CD14-positive monocyte (primary cell): ENCODE measurements at regions not wholly inside any gene's neighbourhood (a gene's known extent, or its start where the extent isn't known, plus 50 kb on each side); places are given as distances from the start of the nearest gene placed in this dataset.

Experiments used
- DNase-seq, 3 donors: peaks; one replicate each; pipeline ENCODE4 v3.0.0-alpha.2; 2011 to 2022
- H2AFZ ChIP-seq: 2 replicates; pipeline ENCODE4 v1.6.0; 2012; ENCODE audit warnings: mild to moderate bottlenecking, low read depth, low read length, inconsistent platforms; ENCODE audit not compliant: insufficient read depth, poor library complexity, severe bottlenecking
- H3K27ac ChIP-seq, 2 donors: 1 replicate in 1 of 2; 2 replicates in 1 of 2; pipeline ENCODE4 v1.5.1; 2012 to 2013; ENCODE audit warnings: low read length in 2 of 2, control low read depth in 1 of 2, inconsistent platforms in 1 of 2, low read depth in 1 of 2, mild to moderate bottlenecking in 1 of 2
- H3K27me3 ChIP-seq, 2 donors: one replicate each; pipeline versions ENCODE4 v1.6.0 to v1.6.1; 2011 to 2013; ENCODE audit warnings: low read length in 2 of 2; ENCODE audit not compliant: control insufficient read depth in 2 of 2, insufficient read depth in 2 of 2
- H3K36me3 ChIP-seq, 2 donors: replicated peaks in 1 of 2; 1 replicate in 1 of 2; 2 replicates in 1 of 2; pipeline versions ENCODE4 v1.5.1 to v1.6.1; 2012 to 2013; ENCODE audit warnings: low read length in 2 of 2, control low read depth in 1 of 2, inconsistent platforms in 1 of 2, mild to moderate bottlenecking in 1 of 2; ENCODE audit not compliant: insufficient read depth in 2 of 2, control insufficient read depth in 1 of 2
- H3K4me1 ChIP-seq, 2 donors: 1 replicate in 1 of 2; 2 replicates in 1 of 2; pipeline versions ENCODE4 v1.5.1 to v1.6.1; 2012 to 2013; ENCODE audit warnings: low read length in 2 of 2, control low read depth in 1 of 2, inconsistent platforms in 1 of 2, mild to moderate bottlenecking in 1 of 2, moderate library complexity in 1 of 2; ENCODE audit not compliant: insufficient read depth in 2 of 2, control insufficient read depth in 1 of 2
- H3K4me2 ChIP-seq: replicated peaks from 2 replicates; pipeline ENCODE3; 2012; ENCODE audit warnings: low read length, moderate library complexity, mild to moderate bottlenecking; ENCODE audit not compliant: poor library complexity, severe bottlenecking; ENCODE audit errors: extremely low read depth
- H3K4me3 ChIP-seq, 3 experiments: fragments of 200-600 bp in 1 of 3; sonication (generic) in 1 of 3; replicated peaks in 1 of 3; 1 replicate in 2 of 3; 2 replicates in 1 of 3; pipeline ENCODE4 v1.5.1; 2011 to 2013; ENCODE audit warnings: low read length in 3 of 3, mild to moderate bottlenecking in 3 of 3, control low read depth in 2 of 3, low read depth in 2 of 3, inconsistent platforms in 1 of 3, moderate library complexity in 1 of 3
- H3K79me2 ChIP-seq: 2 replicates; pipeline ENCODE4 v1.6.0; 2012; ENCODE audit warnings: mild to moderate bottlenecking, control low read depth, inconsistent platforms, low read length, moderate library complexity; ENCODE audit not compliant: insufficient read depth
- H3K9ac ChIP-seq: 2 replicates; pipeline ENCODE4 v1.6.0; 2017; ENCODE audit warnings: low read length, mild to moderate bottlenecking; ENCODE audit not compliant: insufficient read depth, poor library complexity, severe bottlenecking
- H3K9me3 ChIP-seq, 2 donors: replicated peaks in 1 of 2; 1 replicate in 1 of 2; 2 replicates in 1 of 2; pipeline versions ENCODE4 v1.5.1 to v1.6.1; 2012 to 2013; ENCODE audit warnings: low read length in 2 of 2, control low read depth in 1 of 2; ENCODE audit not compliant: control insufficient read depth in 1 of 2, insufficient read depth in 1 of 2
- H4K20me1 ChIP-seq: 2 replicates; pipeline ENCODE4 v1.6.0; 2012; ENCODE audit warnings: mild to moderate bottlenecking, low read length, control low read depth, moderate library complexity; ENCODE audit not compliant: insufficient read depth
- H3K27ac Mint-ChIP-seq, 7 donors: one replicate each; pipeline ENCODE4 v1.8.0; 2020; ENCODE audit warnings: mild to moderate bottlenecking in 7 of 7, mixed read lengths in 7 of 7, moderate library complexity in 6 of 7, inconsistent platforms in 2 of 7
- H3K27me3 Mint-ChIP-seq, 3 donors: one replicate each; pipeline ENCODE4 v1.8.0; 2021 to 2022; ENCODE audit warnings: low read depth in 3 of 3, mild to moderate bottlenecking in 3 of 3, mixed read lengths in 3 of 3, moderate library complexity in 3 of 3, inconsistent platforms in 1 of 3
- H3K36me3 Mint-ChIP-seq, 2 donors: one replicate each; pipeline ENCODE4 v1.8.0; 2020; ENCODE audit warnings: mixed read lengths in 2 of 2, inconsistent platforms in 1 of 2, mild to moderate bottlenecking in 1 of 2
- H3K4me1 Mint-ChIP-seq: one replicate; pipeline ENCODE4 v1.8.0; 2020; ENCODE audit warnings: mild to moderate bottlenecking, mixed read lengths
- H3K4me3 Mint-ChIP-seq, 2 donors: one replicate each; pipeline ENCODE4 v1.8.0; 2020; ENCODE audit warnings: mild to moderate bottlenecking in 2 of 2, mixed read lengths in 2 of 2, moderate library complexity in 1 of 2
- H3K9me3 Mint-ChIP-seq, 7 donors: one replicate each; pipeline ENCODE4 v1.8.0; 2020 to 2022; ENCODE audit warnings: mixed read lengths in 7 of 7, mild to moderate bottlenecking in 6 of 7, moderate library complexity in 6 of 7, inconsistent platforms in 2 of 7
- WGBS: methylation state at CpG from one replicate; pipeline ENCODE4 v1.1.5; 2013; ENCODE audit warnings: missing lambda C conversion rate; ENCODE audit not compliant: insufficient coverage; 5-methylcytosine and 5-hydroxymethylcytosine counted together
- intact Hi-C, 2 donors: fragments of 100-400 bp; cut with micrococcal nuclease; formaldehyde crosslinking; loops; one replicate each; pipeline versions ENCODE4 v1.15.0 to v1.15.1; 2023
- TF ChIP-seq, protein P1 (sequence below): fragments of 200-600 bp; IDR thresholded peaks from one replicate; pipeline ENCODE4 v1.8.0; 2022; ENCODE audit warnings: antibody characterized with exemption, mild to moderate bottlenecking

DNA sequence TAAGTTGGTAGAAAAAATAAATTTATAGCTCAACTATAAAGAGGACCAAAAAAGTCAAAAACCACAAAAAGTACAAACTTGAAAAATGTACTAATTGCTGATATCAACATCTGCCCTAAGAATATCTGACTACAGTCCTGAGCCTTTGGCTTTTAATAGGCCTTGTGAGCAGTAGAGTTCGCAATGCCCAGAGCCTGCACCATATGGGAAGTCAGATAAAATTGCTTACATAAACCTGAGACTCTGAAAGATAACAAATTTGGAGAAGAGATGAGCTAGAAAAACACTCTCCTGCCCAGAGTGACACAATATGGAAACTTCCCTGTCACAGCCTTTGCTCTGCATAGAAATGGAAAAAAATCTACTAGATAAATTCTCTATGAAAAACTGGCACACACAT lies 368.0 kb upstream of the GRIN3A start:
- Histone ChIP-seq H3K79me2 (no peaks in the 10 kb centered on the region), H3K27ac (no peak overlapping the region), H3K4me3 (no peak overlapping the region), H3K4me2 (no peak overlapping the region), H3K27me3 (no peaks in the 10 kb centered on the region), H3K9me3 (no peaks in the 10 kb centered on the region), H3K9ac (no peak overlapping the region), H4K20me1 (no peaks in the 10 kb centered on the region), H3K4me1 (no peaks in the 10 kb centered on the region), H2AFZ (no peak overlapping the region), H3K36me3 (no peaks in the 10 kb centered on the region)
- TF ChIP-seq, protein P1, sequence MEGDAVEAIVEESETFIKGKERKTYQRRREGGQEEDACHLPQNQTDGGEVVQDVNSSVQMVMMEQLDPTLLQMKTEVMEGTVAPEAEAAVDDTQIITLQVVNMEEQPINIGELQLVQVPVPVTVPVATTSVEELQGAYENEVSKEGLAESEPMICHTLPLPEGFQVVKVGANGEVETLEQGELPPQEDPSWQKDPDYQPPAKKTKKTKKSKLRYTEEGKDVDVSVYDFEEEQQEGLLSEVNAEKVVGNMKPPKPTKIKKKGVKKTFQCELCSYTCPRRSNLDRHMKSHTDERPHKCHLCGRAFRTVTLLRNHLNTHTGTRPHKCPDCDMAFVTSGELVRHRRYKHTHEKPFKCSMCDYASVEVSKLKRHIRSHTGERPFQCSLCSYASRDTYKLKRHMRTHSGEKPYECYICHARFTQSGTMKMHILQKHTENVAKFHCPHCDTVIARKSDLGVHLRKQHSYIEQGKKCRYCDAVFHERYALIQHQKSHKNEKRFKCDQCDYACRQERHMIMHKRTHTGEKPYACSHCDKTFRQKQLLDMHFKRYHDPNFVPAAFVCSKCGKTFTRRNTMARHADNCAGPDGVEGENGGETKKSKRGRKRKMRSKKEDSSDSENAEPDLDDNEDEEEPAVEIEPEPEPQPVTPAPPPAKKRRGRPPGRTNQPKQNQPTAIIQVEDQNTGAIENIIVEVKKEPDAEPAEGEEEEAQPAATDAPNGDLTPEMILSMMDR, result no peak
- peaks cover 0 to 3% (median under 1%) of the 10 kb centered on the region in 7 donors for H3K9me3 Mint-ChIP-seq
- H3K27me3 Mint-ChIP-seq, result no peaks in the 10 kb centered on the region
- H3K4me1 Mint-ChIP-seq, result no peaks in the 10 kb centered on the region
- no peaks in the 10 kb centered on the region for H3K36me3 Mint-ChIP-seq
- intact Hi-C loops, result no loop called here
- H3K4me3 Mint-ChIP-seq, result no peak overlapping the region
- no peak for DNase-seq
- no peak overlapping the region for H3K27ac Mint-ChIP-seq
- WGBS, result no CpG with 5 or more reads among the region's 1 CpG

DNA sequence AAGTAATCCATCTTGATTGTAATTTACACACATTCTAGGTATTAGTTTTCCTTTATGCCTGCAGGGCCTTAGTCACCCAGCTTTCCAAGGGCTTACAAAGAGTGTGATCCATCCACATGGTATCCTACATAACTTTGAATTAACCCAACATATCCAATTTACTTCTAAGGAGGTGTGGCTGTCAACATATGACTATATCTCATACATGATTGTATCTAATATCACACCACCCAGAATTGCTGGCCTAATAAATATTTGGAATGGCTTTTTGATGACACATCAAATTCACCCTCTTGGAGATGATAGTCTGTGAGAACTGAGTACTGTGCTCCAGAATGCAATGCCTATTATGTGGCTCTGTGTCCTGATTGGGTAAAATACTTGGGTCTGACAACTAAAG lies 363.3 kb upstream of the GRIN3A start:
- Histone ChIP-seq H2AFZ (no peak overlapping the region), H3K36me3 (no peaks in the 10 kb centered on the region), H3K79me2 (no peaks in the 10 kb centered on the region), H3K27me3 (no peaks in the 10 kb centered on the region), H4K20me1 (no peaks in the 10 kb centered on the region), H3K9ac (no peak overlapping the region), H3K9me3 (no peaks in the 10 kb centered on the region), H3K4me3 (no peak overlapping the region), H3K4me1 (no peaks in the 10 kb centered on the region), H3K27ac (no peak overlapping the region), H3K4me2 (no peak overlapping the region)
- H3K36me3 Mint-ChIP-seq, result no peaks in the 10 kb centered on the region
- H3K4me3 Mint-ChIP-seq, result no peak overlapping the region
- no peak for DNase-seq
- no peak overlapping the region for H3K27ac Mint-ChIP-seq
- H3K4me1 Mint-ChIP-seq, result no peaks in the 10 kb centered on the region
- intact Hi-C loops, result no loop called here
- no peaks in the 10 kb centered on the region for H3K27me3 Mint-ChIP-seq
- TF ChIP-seq, protein P1, result no peak
- peaks cover 0 to 2% (median 0%) of the 10 kb centered on the region in 7 donors for H3K9me3 Mint-ChIP-seq
